ENCODE measurements at regions not wholly inside any gene's neighbourhood (a gene's known extent, or its start where the extent isn't known, plus 50 kb on each side); places are given as distances from the start of the nearest gene placed in this dataset.
"Not testable (repeated sequence)": the region's sequence is repeated elsewhere in the genome, so short reads cannot be mapped to it uniquely, and the experiment has no call there.

GRCh38 chr13:61905054-61905453 is 489.4 kb upstream of the PCDH20 start:
- no peak for DNase-seq (ENCODE audit: low read depth in 1 of 2, low spot score in 1 of 2)

GRCh38 chr13:61901946-61902541 is 486.4 kb upstream of the PCDH20 start:
- DNase-seq (ENCODE audit: low read depth in 1 of 2, low spot score in 1 of 2) = no peak

GRCh38 chr13:61900033-61900432 is 484.4 kb upstream of the PCDH20 start:
- no peak for DNase-seq (ENCODE audit: low read depth in 1 of 2, low spot score in 1 of 2)

- no peak for DNase-seq (ENCODE audit: low read depth in 1 of 2, low spot score in 1 of 2)
Observed at GRCh38 chr13:61898207-61898606, 482.6 kb upstream of the PCDH20 start.

GRCh38 chr13:61891401-61891800 is 475.8 kb upstream of the PCDH20 start:
- DNase-seq (ENCODE audit: low read depth in 1 of 2, low spot score in 1 of 2) = no peak

DNA sequence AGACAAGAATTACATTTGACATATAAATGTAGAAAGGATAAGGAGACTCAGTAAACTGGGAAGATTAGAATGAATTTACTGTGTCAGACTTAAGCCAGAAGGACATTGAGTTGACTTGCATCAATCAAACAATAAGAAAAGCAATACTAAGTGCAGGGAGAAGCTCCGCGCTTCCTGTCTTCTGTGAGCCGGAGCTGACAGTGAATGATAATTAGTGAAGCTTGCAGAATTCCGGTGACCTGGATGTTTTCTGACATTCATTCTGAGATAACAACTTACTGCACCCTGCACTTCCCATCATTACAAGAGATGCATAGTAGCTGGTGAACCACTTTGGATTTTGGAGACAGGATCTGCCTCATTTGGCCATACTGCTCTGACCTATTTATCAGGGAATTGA is 469.2 kb upstream of the PCDH20 start:
- DNase-seq (ENCODE audit: low read depth in 1 of 2, low spot score in 1 of 2) = no peak

- DNase-seq (ENCODE audit: low read depth in 1 of 2, low spot score in 1 of 2) = no peak
Observed at GRCh38 chr13:61880578-61881283, 465.1 kb upstream of the PCDH20 start.

GRCh38 chr13:61878565-61878964 is 462.9 kb upstream of the PCDH20 start:
- DNase-seq (ENCODE audit: low read depth in 1 of 2, low spot score in 1 of 2) = not testable (repeated sequence)

GRCh38 chr13:61874970-61875579 is 459.4 kb upstream of the PCDH20 start:
- DNase-seq (ENCODE audit: low read depth in 1 of 2, low spot score in 1 of 2) = no peak

DNA sequence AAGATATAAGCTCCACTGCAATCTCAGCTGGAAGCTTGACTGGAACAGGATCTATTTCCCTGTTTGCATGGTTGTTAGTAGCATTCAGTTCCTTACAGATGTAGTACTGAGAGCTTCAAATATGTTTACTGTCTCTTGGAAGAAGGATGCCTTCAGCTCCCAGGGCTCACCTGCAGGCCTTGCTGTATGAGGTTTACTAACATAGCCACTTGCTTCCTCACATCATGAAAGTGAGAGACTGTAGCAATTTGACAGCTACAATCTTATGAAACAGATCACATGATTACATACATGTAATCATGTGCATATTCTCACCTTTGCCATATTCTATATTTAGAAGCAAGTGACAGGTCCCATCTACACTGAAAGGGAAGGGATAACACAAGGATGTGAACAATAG is 458.1 kb upstream of the PCDH20 start:
- no peak for DNase-seq (ENCODE audit: low read depth in 1 of 2, low spot score in 1 of 2)

DNA sequence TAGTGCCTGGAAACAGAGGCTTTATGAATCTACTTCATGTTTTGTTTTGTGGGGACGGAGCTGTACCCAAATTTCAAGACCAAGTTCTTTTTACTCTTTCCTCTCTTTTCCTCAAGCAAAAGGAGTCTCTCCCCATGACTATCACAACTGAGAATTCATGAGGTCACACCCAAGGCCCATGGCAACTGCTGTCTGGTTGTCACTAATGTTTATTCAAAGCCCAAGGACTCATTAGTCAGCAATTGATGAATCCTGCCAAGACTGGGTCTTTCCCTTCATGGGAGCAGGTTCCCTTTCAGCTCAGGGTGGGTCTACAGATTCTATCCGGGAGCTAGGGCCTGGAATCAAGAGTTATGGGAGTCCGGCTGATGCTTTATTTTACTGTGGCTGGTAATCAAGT is 441.5 kb upstream of the PCDH20 start:
- no peak for DNase-seq (ENCODE audit: low read depth in 1 of 2, low spot score in 1 of 2)

DNA sequence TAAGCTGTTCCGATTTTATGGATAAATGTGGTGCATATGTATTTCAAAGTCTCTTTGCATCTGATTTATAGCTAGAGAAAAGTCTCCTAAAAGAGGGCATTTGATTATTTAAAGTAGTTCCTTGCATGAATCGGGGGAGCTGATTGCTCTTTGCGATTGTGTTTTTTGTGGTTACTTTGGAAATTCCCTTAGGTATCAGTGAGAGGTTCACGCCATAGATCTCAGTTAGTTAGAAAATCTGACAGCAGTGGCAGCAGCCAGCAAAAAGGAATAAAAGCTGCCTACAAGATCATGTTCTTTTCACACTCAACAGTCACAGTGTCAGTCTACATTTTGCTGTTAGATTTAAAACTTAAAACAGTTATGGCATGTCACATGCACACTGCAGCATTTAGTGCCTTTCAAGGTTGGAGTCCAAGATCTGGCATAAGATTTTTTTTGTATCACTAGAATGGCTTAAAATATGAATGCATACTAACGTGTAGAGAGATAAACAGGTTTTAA is 436.5 kb upstream of the PCDH20 start:
- DNase-seq (ENCODE audit: low read depth in 1 of 2, low spot score in 1 of 2) = no peak

- no peak for DNase-seq (ENCODE audit: low read depth in 1 of 2, low spot score in 1 of 2)
Observed at GRCh38 chr13:61850794-61851193, 435.1 kb upstream of the PCDH20 start.

DNA sequence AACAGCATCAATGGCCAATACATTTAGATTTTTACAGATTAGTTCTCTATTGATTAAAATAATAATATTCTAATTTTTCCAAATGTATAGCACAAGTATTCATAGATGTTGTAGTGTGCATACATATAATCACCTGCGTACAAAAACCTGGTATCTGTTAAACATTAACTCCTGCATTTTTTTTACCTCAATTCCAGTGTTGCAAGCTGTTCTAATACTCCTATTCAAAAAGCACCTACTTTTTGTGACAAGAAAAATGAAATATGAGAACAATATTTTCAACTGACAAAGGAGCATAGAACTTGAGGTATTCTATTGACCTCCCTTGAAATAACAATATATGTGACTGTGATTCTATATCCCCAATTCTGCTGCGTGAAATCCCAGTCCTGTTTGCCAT is 422.9 kb upstream of the PCDH20 start:
- no peak for DNase-seq (ENCODE audit: low read depth in 1 of 2, low spot score in 1 of 2)

DNA sequence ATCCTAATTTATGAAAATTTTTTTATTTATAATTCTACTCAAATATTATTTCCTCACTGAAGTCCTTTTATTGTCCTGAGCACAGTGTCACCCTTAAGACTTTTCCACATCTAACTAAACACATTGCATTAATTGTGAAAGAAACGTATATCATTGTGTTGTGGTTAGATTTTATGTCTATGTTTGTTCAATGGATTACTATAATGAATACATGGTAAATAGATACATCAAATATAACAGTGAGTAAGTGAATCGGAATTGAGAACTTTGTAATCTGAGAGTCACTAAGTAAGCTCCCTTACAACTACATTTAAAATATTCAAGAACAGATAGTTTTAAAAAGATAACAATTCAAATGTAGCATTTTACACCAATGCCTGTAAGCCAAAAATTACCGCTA is 417.6 kb upstream of the PCDH20 start:
- no peak for DNase-seq (ENCODE audit: low read depth in 1 of 2, low spot score in 1 of 2)

DNA sequence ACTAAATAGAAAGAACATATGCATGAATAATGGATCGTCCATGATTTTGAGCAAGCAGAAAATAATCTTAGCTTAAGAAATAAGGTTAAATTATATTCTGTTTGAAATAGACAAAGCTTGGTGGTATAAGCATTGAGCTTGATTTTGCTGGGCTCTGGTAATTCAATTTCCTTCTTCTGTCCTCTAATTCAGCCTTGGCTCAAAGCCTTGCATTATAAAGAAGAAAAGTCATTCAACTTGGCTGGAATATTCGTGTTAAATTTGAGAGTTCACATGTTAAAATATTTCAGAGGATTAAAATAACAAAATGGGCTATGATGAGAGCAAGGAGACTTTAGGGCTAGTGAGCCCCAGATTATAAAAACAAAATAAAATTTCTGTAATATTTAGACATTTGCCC is 415.4 kb upstream of the PCDH20 start:
- no peak for DNase-seq (ENCODE audit: low read depth in 1 of 2, low spot score in 1 of 2)

DNA sequence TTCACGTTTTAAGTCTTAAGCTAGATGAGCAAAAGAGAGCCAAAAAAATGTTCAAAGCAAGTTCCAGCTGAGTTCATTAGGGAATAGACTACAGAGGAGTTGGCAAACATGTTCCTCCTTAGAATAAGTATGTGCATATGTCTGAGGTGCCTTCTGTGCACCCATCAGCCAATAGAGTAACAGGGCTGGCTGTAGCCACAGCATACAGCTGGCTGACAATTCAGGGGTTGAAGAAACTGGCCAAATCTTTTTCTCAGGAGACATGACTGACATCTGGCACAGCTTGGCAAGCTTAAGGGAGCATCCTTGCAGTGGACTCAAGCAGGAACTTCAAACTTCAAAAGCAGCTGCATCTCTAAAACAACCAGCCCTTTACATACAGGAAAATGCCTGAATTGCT is 414.8 kb upstream of the PCDH20 start:
- DNase-seq (ENCODE audit: low read depth in 1 of 2, low spot score in 1 of 2) = no peak

GRCh38 chr13:61824168-61824567 is 408.5 kb upstream of the PCDH20 start:
- DNase-seq (ENCODE audit: low read depth in 1 of 2, low spot score in 1 of 2) = no peak

DNA sequence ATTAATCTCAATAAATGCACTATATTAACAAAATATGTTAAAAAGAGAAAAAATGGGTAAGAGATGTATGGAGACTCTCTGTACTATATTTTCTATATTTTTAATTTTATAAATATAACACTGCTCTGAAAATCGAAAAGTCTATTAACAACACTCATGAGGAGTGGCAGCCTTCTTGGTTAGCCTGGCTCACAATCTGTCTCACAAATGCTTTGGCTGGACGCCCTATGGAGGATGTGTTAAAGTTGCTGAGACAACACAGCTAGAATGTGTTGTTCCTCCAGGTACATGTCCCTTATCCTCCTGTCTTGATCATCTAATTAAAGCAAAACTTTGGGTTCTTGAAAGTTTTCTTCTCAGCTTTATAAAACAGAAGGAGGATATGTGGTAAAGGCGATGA is 396.6 kb upstream of the PCDH20 start:
- DNase-seq (ENCODE audit: low read depth in 1 of 2, low spot score in 1 of 2) = no peak

GRCh38 chr13:61810065-61810464 is 394.4 kb upstream of the PCDH20 start:
- no peak for DNase-seq (ENCODE audit: low read depth in 1 of 2, low spot score in 1 of 2)

- DNase-seq (ENCODE audit: low read depth in 1 of 2, low spot score in 1 of 2) = no peak
Observed at GRCh38 chr13:61797397-61797796, 381.7 kb upstream of the PCDH20 start.

GRCh38 chr13:61795580-61795979 is 379.9 kb upstream of the PCDH20 start:
- DNase-seq (ENCODE audit: low read depth in 1 of 2, low spot score in 1 of 2) = no peak

- no peak for DNase-seq (ENCODE audit: low read depth in 1 of 2, low spot score in 1 of 2)
Observed at GRCh38 chr13:61779456-61779855, 363.8 kb upstream of the PCDH20 start.

All from activated CD4-positive, alpha-beta T cell treated with anti-CD3 and anti-CD28 coated beads, Interleukin-2, amount 50 U/mL, for 24 hours (primary cell).